ENCODE measurements at regions not wholly inside any gene's neighbourhood (a gene's known extent, or its start where the extent isn't known, plus 50 kb on each side); places are given as distances from the start of the nearest gene placed in this dataset.
"Not testable (repeated sequence)": the region's sequence is repeated elsewhere in the genome, so short reads cannot be mapped to it uniquely, and the experiment has no call there.

DNA sequence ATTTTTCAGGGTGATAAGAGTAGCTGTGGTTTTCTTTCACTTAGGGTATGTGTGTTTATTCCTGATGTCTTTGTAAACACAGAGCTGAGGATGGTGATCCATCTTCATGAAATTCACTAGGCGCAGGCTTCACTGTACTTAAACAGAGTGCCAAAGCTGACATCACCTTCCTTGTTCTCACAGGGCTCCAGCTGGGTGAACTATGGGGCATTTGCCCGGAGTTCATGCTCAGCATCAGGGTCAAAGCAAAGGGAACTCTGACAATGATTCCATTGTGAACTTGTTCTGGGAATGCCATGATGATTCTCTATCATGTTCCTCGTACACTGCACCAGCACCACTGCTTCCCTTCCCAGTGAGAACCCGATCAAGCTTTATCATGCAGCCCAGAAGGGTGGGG is 184.8 kb upstream of the P2RY1 start:
- ATAC-seq (no peak), FAIRE-seq (no peak), DNase-seq (ENCODE audit: low read depth in 1 of 2, low spot score in 1 of 2) (no peak)
- no peak overlapping the region for H3K27ac ChIP-seq
- no peaks in the 10 kb centered on the region for H3K9me3 ChIP-seq
- no peaks in the 10 kb centered on the region for H3K4me1 ChIP-seq
- WGBS (ENCODE audit: missing lambda C conversion rate): 23% methylated on average over 4 of the region's 4 CpGs
- ChIA-PET CTCF (no interaction called here), POLR2A (no interaction called here)
- TF ChIP-seq SMC3 (IDR thresholded peaks at IDR 0.05) (no peak), EHMT2 (IDR thresholded peaks at IDR 0.05; ENCODE audit: low read depth) (no peak)
- H3K4me2 ChIP-seq: no peak overlapping the region; the same call in 2 of the 3 replicates
- H3K4me3 ChIP-seq: no peak overlapping the region

DNA sequence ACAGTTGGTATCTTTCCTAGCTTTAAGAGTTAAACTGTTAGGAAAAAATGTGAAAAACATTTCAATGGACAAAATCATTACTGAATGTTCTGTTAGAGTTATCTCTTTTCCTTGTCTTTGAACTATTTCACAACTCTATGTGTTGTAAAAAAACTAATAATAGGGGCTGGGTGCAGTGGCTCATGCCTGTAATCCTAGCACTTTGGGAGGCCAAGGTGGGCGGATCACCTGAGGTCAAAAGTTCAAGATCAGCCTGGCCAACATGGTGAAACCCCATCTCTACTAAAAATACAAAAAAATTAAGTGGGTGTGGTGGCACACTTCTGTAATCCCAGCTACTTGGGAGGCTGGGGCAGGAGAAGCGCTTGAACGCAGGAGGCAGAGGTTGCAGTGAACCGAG is 184.0 kb upstream of the P2RY1 start:
- ATAC-seq; H3K27ac ChIP-seq; CTCF ChIA-PET; POLR2A ChIA-PET; DNase-seq (ENCODE audit: low read depth in 1 of 2, low spot score in 1 of 2); H3K4me3 ChIP-seq; H3K4me2 ChIP-seq; H3K4me1 ChIP-seq; FAIRE-seq; H3K9me3 ChIP-seq: not testable (repeated sequence)
- 68% methylated on average over 4 of the region's 4 CpGs for WGBS (ENCODE audit: missing lambda C conversion rate)

DNA sequence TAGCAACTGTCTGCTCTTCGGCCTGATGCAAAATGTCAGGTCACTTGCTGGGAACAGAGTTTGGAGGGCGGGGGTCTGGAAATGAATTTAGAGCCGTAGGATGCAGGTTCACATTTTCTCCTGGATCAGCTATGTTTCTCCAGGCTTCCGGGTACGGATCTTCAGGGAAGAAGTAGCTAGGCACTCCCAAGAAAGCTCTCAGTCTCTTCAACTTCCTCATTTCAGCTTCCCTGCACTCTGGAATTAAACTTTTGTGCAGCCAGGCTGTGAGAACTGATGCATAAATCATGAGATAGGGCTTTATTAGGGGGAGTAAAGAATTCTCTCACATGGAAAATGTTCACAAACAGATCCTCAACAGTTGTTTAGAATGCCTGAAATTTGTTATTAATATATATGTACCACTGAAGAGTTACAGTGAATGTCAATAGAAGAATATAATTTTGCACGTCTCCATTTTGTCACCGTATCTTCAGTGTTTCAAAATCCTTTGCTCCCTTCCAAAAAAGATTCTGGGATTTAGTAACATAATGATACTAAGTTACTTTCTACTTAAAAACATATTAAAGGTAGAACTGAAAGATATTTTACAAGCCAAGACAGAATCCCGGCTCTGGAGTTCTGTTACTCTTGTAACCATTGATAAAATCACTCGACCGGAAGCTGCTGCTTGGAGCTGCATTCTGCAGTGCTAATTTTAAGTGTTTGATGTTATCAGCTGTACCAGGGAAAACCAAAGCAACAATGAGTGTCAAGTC is 178.5 kb upstream of the P2RY1 start:
- H3K4me3 ChIP-seq: no peak overlapping the region
- no peaks in the 10 kb centered on the region for H3K4me1 ChIP-seq
- no peak overlapping the region for H3K27ac ChIP-seq
- H3K4me2 ChIP-seq: no peak overlapping the region
- FAIRE-seq: no peak
- 64% methylated on average over 10 of the region's 10 CpGs for WGBS (ENCODE audit: missing lambda C conversion rate)
- TF ChIP-seq, protein P1, sequence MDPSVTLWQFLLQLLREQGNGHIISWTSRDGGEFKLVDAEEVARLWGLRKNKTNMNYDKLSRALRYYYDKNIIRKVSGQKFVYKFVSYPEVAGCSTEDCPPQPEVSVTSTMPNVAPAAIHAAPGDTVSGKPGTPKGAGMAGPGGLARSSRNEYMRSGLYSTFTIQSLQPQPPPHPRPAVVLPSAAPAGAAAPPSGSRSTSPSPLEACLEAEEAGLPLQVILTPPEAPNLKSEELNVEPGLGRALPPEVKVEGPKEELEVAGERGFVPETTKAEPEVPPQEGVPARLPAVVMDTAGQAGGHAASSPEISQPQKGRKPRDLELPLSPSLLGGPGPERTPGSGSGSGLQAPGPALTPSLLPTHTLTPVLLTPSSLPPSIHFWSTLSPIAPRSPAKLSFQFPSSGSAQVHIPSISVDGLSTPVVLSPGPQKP (IDR thresholded peaks at IDR 0.05; ENCODE audit: low read depth, low read length): no peak
- TF ChIP-seq, protein P2, sequence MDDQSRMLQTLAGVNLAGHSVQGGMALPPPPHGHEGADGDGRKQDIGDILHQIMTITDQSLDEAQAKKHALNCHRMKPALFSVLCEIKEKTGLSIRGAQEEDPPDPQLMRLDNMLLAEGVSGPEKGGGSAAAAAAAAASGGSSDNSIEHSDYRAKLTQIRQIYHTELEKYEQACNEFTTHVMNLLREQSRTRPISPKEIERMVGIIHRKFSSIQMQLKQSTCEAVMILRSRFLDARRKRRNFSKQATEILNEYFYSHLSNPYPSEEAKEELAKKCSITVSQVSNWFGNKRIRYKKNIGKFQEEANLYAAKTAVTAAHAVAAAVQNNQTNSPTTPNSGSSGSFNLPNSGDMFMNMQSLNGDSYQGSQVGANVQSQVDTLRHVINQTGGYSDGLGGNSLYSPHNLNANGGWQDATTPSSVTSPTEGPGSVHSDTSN (IDR thresholded peaks at IDR 0.05): no peak
- TF ChIP-seq HOXA7 (CRISPR knock-in tag; IDR thresholded peaks at IDR 0.05) (no peak), HOXB5 (CRISPR knock-in tag; IDR thresholded peaks at IDR 0.05) (no peak), FOSL2 (IDR thresholded peaks at IDR 0.05) (no peak), FOSL2 (CRISPR knock-in tag; IDR thresholded peaks at IDR 0.05) (no peak)
- TF ChIP-seq, protein P3, sequence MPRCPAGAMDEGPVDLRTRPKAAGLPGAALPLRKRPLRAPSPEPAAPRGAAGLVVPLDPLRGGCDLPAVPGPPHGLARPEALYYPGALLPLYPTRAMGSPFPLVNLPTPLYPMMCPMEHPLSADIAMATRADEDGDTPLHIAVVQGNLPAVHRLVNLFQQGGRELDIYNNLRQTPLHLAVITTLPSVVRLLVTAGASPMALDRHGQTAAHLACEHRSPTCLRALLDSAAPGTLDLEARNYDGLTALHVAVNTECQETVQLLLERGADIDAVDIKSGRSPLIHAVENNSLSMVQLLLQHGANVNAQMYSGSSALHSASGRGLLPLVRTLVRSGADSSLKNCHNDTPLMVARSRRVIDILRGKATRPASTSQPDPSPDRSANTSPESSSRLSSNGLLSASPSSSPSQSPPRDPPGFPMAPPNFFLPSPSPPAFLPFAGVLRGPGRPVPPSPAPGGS (IDR thresholded peaks at IDR 0.05): no peak
- ChIA-PET POLR2A (no interaction called here), CTCF (interaction anchor here (0.8 kb wide), 1 partner anchor 53 kb away, joined by 3 read pairs; no protein-coding TSS in a partner anchor)
- ATAC-seq: no peak
- H3K9me3 ChIP-seq: no peaks in the 10 kb centered on the region
- no peak for DNase-seq (ENCODE audit: low read depth in 1 of 2, low spot score in 1 of 2)

DNA sequence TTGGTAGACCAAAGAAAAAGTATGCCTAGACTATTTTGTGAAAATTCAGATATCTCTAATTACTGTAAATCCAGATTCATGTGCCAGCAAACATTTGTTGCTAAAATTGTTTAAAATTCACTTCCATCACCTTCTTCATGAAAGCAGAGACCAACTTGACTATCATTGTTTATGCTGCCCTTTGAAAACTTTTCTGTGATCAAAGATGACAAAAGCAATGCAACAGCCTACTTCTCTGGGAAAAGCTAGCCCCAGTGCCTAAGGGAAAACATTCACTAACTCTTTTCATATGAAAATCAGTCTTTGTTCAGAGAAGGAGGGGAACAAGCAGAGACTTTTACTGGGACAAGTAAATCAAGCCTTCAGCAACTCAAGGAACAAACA is 178.0 kb upstream of the P2RY1 start:
- POLR2A ChIA-PET: no interaction called here
- no peak for ATAC-seq
- Histone ChIP-seq H3K27ac (no peak overlapping the region), H3K4me1 (no peaks in the 10 kb centered on the region), H3K4me2 (no peak overlapping the region), H3K4me3 (no peak overlapping the region), H3K9me3 (no peaks in the 10 kb centered on the region)
- no peak for DNase-seq (ENCODE audit: low read depth in 1 of 2, low spot score in 1 of 2)
- CTCF ChIA-PET: no interaction called here
- FAIRE-seq: no peak
- no peak for TF ChIP-seq TFCP2L1 (CRISPR knock-in tag; IDR thresholded peaks at IDR 0.05)
- TF ChIP-seq, protein P2 (IDR thresholded peaks at IDR 0.05): no peak
- TF ChIP-seq, protein P4, sequence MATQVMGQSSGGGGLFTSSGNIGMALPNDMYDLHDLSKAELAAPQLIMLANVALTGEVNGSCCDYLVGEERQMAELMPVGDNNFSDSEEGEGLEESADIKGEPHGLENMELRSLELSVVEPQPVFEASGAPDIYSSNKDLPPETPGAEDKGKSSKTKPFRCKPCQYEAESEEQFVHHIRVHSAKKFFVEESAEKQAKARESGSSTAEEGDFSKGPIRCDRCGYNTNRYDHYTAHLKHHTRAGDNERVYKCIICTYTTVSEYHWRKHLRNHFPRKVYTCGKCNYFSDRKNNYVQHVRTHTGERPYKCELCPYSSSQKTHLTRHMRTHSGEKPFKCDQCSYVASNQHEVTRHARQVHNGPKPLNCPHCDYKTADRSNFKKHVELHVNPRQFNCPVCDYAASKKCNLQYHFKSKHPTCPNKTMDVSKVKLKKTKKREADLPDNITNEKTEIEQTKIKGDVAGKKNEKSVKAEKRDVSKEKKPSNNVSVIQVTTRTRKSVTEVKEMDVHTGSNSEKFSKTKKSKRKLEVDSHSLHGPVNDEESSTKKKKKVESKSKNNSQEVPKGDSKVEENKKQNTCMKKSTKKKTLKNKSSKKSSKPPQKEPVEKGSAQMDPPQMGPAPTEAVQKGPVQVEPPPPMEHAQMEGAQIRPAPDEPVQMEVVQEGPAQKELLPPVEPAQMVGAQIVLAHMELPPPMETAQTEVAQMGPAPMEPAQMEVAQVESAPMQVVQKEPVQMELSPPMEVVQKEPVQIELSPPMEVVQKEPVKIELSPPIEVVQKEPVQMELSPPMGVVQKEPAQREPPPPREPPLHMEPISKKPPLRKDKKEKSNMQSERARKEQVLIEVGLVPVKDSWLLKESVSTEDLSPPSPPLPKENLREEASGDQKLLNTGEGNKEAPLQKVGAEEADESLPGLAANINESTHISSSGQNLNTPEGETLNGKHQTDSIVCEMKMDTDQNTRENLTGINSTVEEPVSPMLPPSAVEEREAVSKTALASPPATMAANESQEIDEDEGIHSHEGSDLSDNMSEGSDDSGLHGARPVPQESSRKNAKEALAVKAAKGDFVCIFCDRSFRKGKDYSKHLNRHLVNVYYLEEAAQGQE (IDR thresholded peaks at IDR 0.05): no peak
- TF ChIP-seq, protein P5, sequence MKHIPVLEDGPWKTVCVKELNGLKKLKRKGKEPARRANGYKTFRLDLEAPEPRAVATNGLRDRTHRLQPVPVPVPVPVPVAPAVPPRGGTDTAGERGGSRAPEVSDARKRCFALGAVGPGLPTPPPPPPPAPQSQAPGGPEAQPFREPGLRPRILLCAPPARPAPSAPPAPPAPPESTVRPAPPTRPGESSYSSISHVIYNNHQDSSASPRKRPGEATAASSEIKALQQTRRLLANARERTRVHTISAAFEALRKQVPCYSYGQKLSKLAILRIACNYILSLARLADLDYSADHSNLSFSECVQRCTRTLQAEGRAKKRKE (CRISPR knock-in tag; IDR thresholded peaks at IDR 0.05; ENCODE audit: low read depth): no peak
- TF ChIP-seq GATA3 (IDR thresholded peaks at IDR 0.05; ENCODE audit: borderline replicate concordance): no peak
- no peak for TF ChIP-seq KDM5A (IDR thresholded peaks at IDR 0.05)
- TF ChIP-seq MYC (IDR thresholded peaks at IDR 0.05; ENCODE audit: borderline replicate concordance, low read length): no peak
- no peak for TF ChIP-seq NR3C1 (IDR thresholded peaks at IDR 0.05)
- TF ChIP-seq RFX5 (IDR thresholded peaks at IDR 0.05): no peak
- no peak for TF ChIP-seq BHLHE40 (IDR thresholded peaks at IDR 0.05; ENCODE audit: low read depth, low read length)
- no peak for TF ChIP-seq SMC3 (IDR thresholded peaks at IDR 0.05)

All from A549 (cell line).